ENCODE measurements at regions not wholly inside any gene's neighbourhood (a gene's known extent, or its start where the extent isn't known, plus 50 kb on each side); places are given as distances from the start of the nearest gene placed in this dataset.

DNA sequence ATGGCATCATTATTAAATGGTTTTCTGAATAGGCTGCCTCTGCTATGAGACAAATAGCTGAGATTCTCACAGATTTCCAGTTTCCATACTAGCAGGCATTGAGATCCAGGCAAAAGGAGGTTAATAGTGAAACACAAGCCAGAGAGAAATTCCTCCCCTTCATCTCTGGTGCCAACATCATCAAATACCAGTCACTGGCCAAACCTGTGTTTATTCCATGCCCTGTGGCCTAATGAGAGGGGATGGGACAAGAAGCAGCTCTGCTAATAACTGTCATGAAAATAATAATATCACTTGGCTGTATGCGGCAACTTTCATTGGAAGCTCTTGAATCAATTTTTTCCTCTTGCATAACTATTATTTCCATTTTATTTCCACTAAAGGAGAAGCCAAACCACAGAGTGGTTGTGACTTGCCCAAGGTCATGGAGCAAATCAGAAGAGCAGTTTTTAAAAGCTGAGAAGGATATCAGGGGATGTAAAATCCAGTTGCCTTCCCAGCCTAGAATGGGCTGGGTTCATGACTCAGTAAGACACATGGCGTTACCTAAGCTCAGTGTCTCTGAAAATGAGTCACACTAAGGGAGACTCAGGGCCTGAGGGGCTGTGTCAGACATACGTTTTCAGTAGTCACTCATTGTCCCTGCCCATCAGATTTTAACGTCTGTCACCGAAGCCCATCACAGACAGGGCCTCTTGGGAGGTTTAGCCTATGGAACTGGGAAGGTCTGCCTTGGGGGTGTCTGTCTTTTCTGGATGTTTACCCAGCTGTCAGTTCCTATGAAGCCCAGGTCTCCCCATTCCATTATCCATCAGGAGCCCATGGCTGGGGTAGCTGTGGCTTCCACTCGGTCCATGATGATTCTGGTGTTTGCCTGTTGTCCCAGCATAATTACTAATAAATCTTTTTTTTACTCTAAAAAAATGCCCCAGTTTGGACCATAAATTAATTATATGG is 208.8 kb upstream of the EEA1 start:
- TF ChIP-seq, protein P1, sequence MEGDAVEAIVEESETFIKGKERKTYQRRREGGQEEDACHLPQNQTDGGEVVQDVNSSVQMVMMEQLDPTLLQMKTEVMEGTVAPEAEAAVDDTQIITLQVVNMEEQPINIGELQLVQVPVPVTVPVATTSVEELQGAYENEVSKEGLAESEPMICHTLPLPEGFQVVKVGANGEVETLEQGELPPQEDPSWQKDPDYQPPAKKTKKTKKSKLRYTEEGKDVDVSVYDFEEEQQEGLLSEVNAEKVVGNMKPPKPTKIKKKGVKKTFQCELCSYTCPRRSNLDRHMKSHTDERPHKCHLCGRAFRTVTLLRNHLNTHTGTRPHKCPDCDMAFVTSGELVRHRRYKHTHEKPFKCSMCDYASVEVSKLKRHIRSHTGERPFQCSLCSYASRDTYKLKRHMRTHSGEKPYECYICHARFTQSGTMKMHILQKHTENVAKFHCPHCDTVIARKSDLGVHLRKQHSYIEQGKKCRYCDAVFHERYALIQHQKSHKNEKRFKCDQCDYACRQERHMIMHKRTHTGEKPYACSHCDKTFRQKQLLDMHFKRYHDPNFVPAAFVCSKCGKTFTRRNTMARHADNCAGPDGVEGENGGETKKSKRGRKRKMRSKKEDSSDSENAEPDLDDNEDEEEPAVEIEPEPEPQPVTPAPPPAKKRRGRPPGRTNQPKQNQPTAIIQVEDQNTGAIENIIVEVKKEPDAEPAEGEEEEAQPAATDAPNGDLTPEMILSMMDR (IDR thresholded peaks at IDR 0.05), result no peak
- Histone ChIP-seq H3K36me3 (ENCODE audit: low read depth) (no peaks in the 10 kb centered on the region), H3K4me3 (no peak overlapping the region), H3K4me1 (ENCODE audit: low read depth) (peaks cover 8% of the 10 kb centered on the region), H3K9me3 (no peaks in the 10 kb centered on the region)
- intact Hi-C loops (cut with DNase I, micrococcal nuclease), result no loop called here
- DNase-seq (no peak), ATAC-seq (peak; percentile 48)

DNA sequence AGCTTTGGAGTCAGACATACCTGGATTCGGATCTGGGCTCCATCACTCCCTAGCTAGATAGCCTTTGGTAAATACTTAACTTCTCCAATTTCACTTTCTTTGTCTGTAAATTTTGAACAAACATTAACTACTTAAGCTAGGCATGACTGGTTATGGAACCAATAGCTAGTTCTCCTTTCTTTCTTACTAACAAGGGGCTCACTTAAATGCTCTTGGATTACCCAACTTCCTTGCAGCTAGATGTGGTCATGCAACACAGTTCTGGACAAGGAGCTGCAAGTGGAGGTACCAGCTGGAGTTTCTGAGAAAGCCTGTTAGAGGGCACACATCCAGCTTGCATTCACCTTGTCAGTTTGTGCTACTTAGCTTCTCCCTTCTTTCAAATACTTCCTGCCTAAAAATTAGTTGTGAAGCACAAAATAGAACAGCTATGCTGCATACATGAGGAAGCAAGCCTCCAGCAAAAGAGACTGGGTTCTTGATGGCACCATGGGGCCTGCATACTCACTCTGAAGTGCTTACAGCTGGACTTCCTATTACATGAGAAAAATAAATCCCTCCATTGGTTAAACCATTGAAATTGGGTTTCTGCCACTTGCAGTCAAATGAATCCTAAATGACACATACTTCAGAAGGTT is 210.1 kb upstream of the EEA1 start:
- DNase-seq (no peak), ATAC-seq (peak; percentile 23)
- TF ChIP-seq, protein P1 (IDR thresholded peaks at IDR 0.05), result no peak
- intact Hi-C loops (cut with DNase I, micrococcal nuclease), result no loop called here
- H3K4me1 ChIP-seq (ENCODE audit: low read depth), result peaks cover 8% of the 10 kb centered on the region
- no peaks in the 10 kb centered on the region for H3K36me3 ChIP-seq (ENCODE audit: low read depth)
- no peak overlapping the region for H3K4me3 ChIP-seq
- no peaks in the 10 kb centered on the region for H3K9me3 ChIP-seq

DNA sequence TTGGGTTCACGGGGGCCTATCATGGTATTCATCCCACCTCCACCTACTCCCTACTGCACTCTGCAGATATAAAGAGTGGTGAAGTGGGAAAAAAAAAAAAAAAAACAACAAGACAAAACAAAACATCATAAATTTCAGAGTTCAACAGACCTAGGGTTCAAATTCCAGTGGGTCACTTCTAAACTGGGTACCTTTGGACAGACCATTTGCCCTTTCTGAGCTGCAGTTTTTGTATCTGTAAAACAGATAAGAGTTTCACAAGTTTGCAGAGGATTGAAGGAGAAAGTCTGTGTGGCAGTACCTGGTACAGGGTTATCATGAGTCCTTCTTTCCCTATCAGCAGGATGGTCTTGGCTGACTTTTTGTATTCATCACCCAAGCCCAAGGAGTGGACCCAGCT is 211.2 kb upstream of the EEA1 start:
- H3K4me3 ChIP-seq, result no peak overlapping the region
- ATAC-seq (no peak), DNase-seq (no peak)
- H3K4me1 ChIP-seq (ENCODE audit: low read depth), result peaks cover 2% of the 10 kb centered on the region
- TF ChIP-seq, protein P1 (IDR thresholded peaks at IDR 0.05), result no peak
- intact Hi-C loops (cut with DNase I, micrococcal nuclease), result no loop called here
- H3K9me3 ChIP-seq, result no peaks in the 10 kb centered on the region
- H3K36me3 ChIP-seq (ENCODE audit: low read depth), result no peaks in the 10 kb centered on the region

DNA sequence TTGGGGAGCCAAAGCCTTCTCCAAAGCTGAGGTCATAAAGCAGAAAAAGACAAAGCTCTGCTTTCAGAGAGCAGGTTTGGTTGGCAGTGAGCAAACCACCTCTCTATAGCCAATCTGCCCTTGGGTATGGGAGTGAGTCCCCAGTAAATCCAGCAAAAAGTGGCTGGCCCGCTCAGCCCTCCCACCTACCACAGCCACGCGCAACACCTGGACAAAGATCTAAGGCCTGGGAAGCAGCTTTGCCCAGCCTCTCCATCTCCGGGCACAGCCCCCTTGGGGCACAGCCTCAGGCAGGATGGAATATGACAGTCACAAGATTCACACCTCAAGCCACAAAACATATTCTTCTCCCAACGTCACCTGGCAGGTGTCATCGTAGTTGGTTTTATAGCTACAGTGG is 211.7 kb upstream of the EEA1 start:
- no peaks in the 10 kb centered on the region for H3K4me1 ChIP-seq (ENCODE audit: low read depth)
- TF ChIP-seq, protein P1 (IDR thresholded peaks at IDR 0.05), result no peak
- no peaks in the 10 kb centered on the region for H3K36me3 ChIP-seq (ENCODE audit: low read depth)
- no peak for ATAC-seq
- intact Hi-C loops (cut with DNase I, micrococcal nuclease), result no loop called here
- no peaks in the 10 kb centered on the region for H3K9me3 ChIP-seq
- no peak for DNase-seq
- no peak overlapping the region for H3K4me3 ChIP-seq

DNA sequence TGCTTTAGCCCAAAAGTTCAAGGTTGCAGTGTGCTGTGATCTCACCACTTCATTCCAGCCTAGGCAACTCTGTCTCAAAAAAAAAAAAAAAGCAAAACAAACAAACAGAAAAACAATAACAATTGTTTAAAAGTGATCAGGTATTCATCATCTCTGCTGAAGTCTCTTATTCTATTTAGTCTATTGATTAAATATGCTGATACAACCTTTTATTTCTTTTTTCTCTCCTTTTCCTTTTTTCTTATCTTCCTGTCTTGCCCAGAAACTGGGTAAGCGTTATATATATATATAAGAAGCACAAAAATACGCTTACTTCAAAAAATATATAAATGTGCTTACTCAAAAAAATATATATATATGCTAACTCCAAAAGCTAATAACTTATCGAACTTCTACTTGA is 213.8 kb upstream of the EEA1 start:
- TF ChIP-seq, protein P1 (IDR thresholded peaks at IDR 0.05), result no peak
- H3K4me3 ChIP-seq, result no peak overlapping the region
- ATAC-seq (no peak), DNase-seq (no peak)
- H3K4me1 ChIP-seq (ENCODE audit: low read depth), result no peaks in the 10 kb centered on the region
- H3K9me3 ChIP-seq, result no peaks in the 10 kb centered on the region
- intact Hi-C loops (cut with DNase I, micrococcal nuclease), result no loop called here
- H3K36me3 ChIP-seq (ENCODE audit: low read depth), result no peaks in the 10 kb centered on the region

Measured in mucosa of descending colon (tissue), 3 donors.